ENCODE measurements at regions not wholly inside any gene's neighbourhood (a gene's known extent, or its start where the extent isn't known, plus 50 kb on each side); places are given as distances from the start of the nearest gene placed in this dataset.

DNA sequence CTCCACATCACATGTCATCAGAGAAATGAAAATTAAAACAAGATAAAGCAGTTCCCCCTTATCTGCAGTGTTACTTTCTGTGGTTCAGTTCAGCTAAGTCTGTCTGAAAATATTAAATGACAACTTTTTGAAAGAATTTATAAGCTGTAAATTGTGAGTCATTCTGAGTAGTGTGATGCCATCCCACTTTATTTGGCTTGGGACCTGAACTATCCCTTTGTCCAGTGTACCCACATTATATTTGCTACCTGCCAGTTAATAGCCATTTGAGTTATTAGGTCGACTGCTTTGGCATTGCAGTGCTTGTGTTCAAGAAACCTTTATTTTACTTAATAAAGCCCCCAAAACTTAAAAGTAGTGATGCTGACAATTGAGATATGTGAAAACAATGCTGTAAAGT is 804.2 kb downstream of the ANKRD7 start:
- TF ChIP-seq, protein P1, sequence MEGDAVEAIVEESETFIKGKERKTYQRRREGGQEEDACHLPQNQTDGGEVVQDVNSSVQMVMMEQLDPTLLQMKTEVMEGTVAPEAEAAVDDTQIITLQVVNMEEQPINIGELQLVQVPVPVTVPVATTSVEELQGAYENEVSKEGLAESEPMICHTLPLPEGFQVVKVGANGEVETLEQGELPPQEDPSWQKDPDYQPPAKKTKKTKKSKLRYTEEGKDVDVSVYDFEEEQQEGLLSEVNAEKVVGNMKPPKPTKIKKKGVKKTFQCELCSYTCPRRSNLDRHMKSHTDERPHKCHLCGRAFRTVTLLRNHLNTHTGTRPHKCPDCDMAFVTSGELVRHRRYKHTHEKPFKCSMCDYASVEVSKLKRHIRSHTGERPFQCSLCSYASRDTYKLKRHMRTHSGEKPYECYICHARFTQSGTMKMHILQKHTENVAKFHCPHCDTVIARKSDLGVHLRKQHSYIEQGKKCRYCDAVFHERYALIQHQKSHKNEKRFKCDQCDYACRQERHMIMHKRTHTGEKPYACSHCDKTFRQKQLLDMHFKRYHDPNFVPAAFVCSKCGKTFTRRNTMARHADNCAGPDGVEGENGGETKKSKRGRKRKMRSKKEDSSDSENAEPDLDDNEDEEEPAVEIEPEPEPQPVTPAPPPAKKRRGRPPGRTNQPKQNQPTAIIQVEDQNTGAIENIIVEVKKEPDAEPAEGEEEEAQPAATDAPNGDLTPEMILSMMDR (conservative IDR thresholded peaks at IDR 0.05): no peak
- no peak for TF ChIP-seq EZH2 (IDR thresholded peaks at IDR 0.05; ENCODE audit: low read depth)
